SK-N-SH (cell line): ENCODE measurements at regions not wholly inside any gene's neighbourhood (a gene's known extent, or its start where the extent isn't known, plus 50 kb on each side); places are given as distances from the start of the nearest gene placed in this dataset.

ENCODE experiments used
- CTCF ChIA-PET: fragments of 300-600, 350-600 bp; formaldehyde crosslinking; extraction: SDS; loops from one replicate; lab custom pipeline; 2021; lab: Yijun Ruan, JAX
- POLR2A ChIA-PET: fragments of 350-600 bp; sonication (Branson Sonifier 250); formaldehyde crosslinking; extraction: SDS; loops from one replicate; lab custom pipeline; 2020; ENCODE audit warnings: antibody characterized with exemption, inconsistent platforms; lab: Yijun Ruan, JAX
- DNase-seq: peaks from one replicate; pipeline ENCODE4 v3.0.0; 2012
- H2AFZ ChIP-seq: fragments of 200-600 bp; sonication (generic); 2 replicates; pipeline ENCODE4 v1.8.1; 2016; ENCODE audit warnings: antibody characterized with exemption, mild to moderate bottlenecking, low read depth
- H3F3A ChIP-seq: fragments of 200-600 bp; sonication (generic); replicated peaks from 2 replicates; pipeline ENCODE3; 2016; ENCODE audit warnings: antibody characterized with exemption, mild to moderate bottlenecking; ENCODE audit not compliant: insufficient read depth
- H3K27ac ChIP-seq, 2 experiments: fragments of 200-500 bp in 1 of 2; fragments of 200-600 bp in 1 of 2; sonication (Bioruptor generic) in 1 of 2; sonication (generic), shearing (Covaris generic) in 1 of 2; 2 replicates each; pipeline versions ENCODE4 v1.5.1 to v1.6.1; 2014 to 2016; ENCODE audit warnings: low read depth in 2 of 2, inconsistent platforms in 1 of 2, low read length in 1 of 2, mild to moderate bottlenecking in 1 of 2, mixed read lengths in 1 of 2
- H3K27me3 ChIP-seq: fragments of 200-600 bp; sonication (generic), shearing (Covaris generic); 2 replicates; pipeline ENCODE4 v1.6.1; 2016; ENCODE audit warnings: mixed run types; ENCODE audit not compliant: insufficient read depth
- H3K36me3 ChIP-seq, 2 experiments: fragments of 200-500 bp in 1 of 2; fragments of 200-600 bp in 1 of 2; sonication (Bioruptor generic) in 1 of 2; sonication (generic) in 1 of 2; replicated peaks in 1 of 2; 2 replicates each; pipeline versions ENCODE3 to v1.5.1; 2014 to 2016; ENCODE audit warnings: low read length in 1 of 2, mild to moderate bottlenecking in 1 of 2; ENCODE audit not compliant: insufficient read depth in 2 of 2, control insufficient read depth in 1 of 2
- H3K4me1 ChIP-seq, 2 experiments: fragments of 200-500 bp in 1 of 2; fragments of 200-600 bp in 1 of 2; sonication (Bioruptor generic) in 1 of 2; sonication (generic), shearing (Covaris generic) in 1 of 2; 2 replicates each; pipeline versions ENCODE4 v1.5.1 to v1.6.1; 2014 to 2016; ENCODE audit warnings: low read depth in 1 of 2, low read length in 1 of 2, mixed run types in 1 of 2; ENCODE audit not compliant: insufficient read depth in 2 of 2, control insufficient read depth in 1 of 2
- H3K4me2 ChIP-seq: fragments of 200-600 bp; sonication (generic), shearing (Covaris generic); 2 replicates; pipeline ENCODE4 v1.6.1; 2017; ENCODE audit warnings: mixed run types
- H3K4me3 ChIP-seq, 2 experiments: fragments of 200-500 bp in 1 of 2; fragments of 200-600 bp in 1 of 2; sonication (Bioruptor generic) in 1 of 2; sonication (generic), shearing (Covaris generic) in 1 of 2; 2 replicates each; pipeline versions ENCODE4 v1.5.1 to v1.8.1; 2014 to 2016; ENCODE audit warnings: low read depth in 2 of 2, inconsistent platforms in 1 of 2, low read length in 1 of 2, mild to moderate bottlenecking in 1 of 2, mixed read lengths in 1 of 2, moderate library complexity in 1 of 2
- H3K79me2 ChIP-seq: fragments of 200-600 bp; sonication (generic); 2 replicates; pipeline ENCODE4 v1.8.1; 2017; ENCODE audit warnings: mild to moderate bottlenecking; ENCODE audit not compliant: insufficient read depth
- H3K9ac ChIP-seq: fragments of 200-600 bp; sonication (generic); 2 replicates; pipeline ENCODE4 v1.6.1; 2017; ENCODE audit warnings: mixed run types
- H3K9me2 ChIP-seq: fragments of 200-600 bp; sonication (generic); 2 replicates; pipeline ENCODE4 v1.6.1; 2017; ENCODE audit warnings: mixed run types
- H3K9me3 ChIP-seq: fragments of 200-600 bp; sonication (generic); 2 replicates; pipeline ENCODE4 v1.6.1; 2017; ENCODE audit warnings: mixed run types, mild to moderate bottlenecking, moderate library complexity
- H4K20me1 ChIP-seq: fragments of 200-600 bp; sonication (generic); 2 replicates; pipeline ENCODE4 v1.6.1; 2017; ENCODE audit warnings: mild to moderate bottlenecking, mixed run types; ENCODE audit not compliant: insufficient read depth
- CHD2 ChIP-seq: fragments of 150-350 bp; IDR thresholded peaks from 2 replicates; pipeline ENCODE4 v1.6.1; 2018; ENCODE audit warnings: low read length; ENCODE audit not compliant: partially characterized antibody
- CTCF ChIP-seq: fragments of 200-600 bp; sonication (generic); IDR thresholded peaks from 2 replicates; pipeline ENCODE4 v1.6.1; 2017; ENCODE audit warnings: antibody characterized with exemption, mild to moderate bottlenecking, moderate library complexity
- ELF1 ChIP-seq: IDR thresholded peaks from 2 replicates; pipeline ENCODE4 v1.4.0; 2012
- EP300 ChIP-seq, 2 experiments: IDR thresholded peaks; 2 replicates each; pipeline versions ENCODE4 v1.4.0 to v1.6.1; 2012; ENCODE audit warnings: borderline replicate concordance in 1 of 2, low read depth in 1 of 2, low read length in 1 of 2
- FOSL2 ChIP-seq: IDR thresholded peaks from 2 replicates; pipeline ENCODE4 v1.4.0; 2012; ENCODE audit warnings: low read depth, mild to moderate bottlenecking, moderate library complexity, borderline replicate concordance
- GABPA ChIP-seq: IDR thresholded peaks from 2 replicates; pipeline ENCODE4 v1.4.0; 2012; ENCODE audit warnings: low read depth, mild to moderate bottlenecking
- IRF3 ChIP-seq: fragments of 150-350 bp; IDR thresholded peaks from 2 replicates; pipeline ENCODE4 v1.6.1; 2016; ENCODE audit warnings: mild to moderate bottlenecking, low read depth, low read length
- JUND ChIP-seq: IDR thresholded peaks from 2 replicates; pipeline ENCODE4 v1.4.0; 2012
- NRF1 ChIP-seq: IDR thresholded peaks from 2 replicates; pipeline ENCODE4 v1.6.1; 2012; ENCODE audit warnings: low read depth, mild to moderate bottlenecking, low read length
- PBX3 ChIP-seq: IDR thresholded peaks from 2 replicates; pipeline ENCODE4; 2012
- RAD21 ChIP-seq: IDR thresholded peaks from 2 replicates; pipeline ENCODE4 v1.6.1; 2012; ENCODE audit warnings: mild to moderate bottlenecking, low read length
- RCOR1 ChIP-seq: fragments of 150-350 bp; IDR thresholded peaks from 2 replicates; pipeline ENCODE4 v1.6.1; 2017; ENCODE audit warnings: antibody characterized with exemption, low read length
- RXRA ChIP-seq: IDR thresholded peaks from 2 replicates; pipeline ENCODE4 v1.4.0; 2012; ENCODE audit warnings: low read depth, mild to moderate bottlenecking, borderline replicate concordance
- SMC3 ChIP-seq: IDR thresholded peaks from 2 replicates; pipeline ENCODE4 v1.6.1; 2012; ENCODE audit warnings: low read depth, low read length, improper control_type of control experiment
- TCF12 ChIP-seq: IDR thresholded peaks from 2 replicates; pipeline ENCODE4 v1.4.0; 2012
- TEAD4 ChIP-seq: IDR thresholded peaks from 2 replicates; pipeline ENCODE4 v1.4.0; 2012; ENCODE audit warnings: mild to moderate bottlenecking, borderline replicate concordance; ENCODE audit not compliant: insufficient read depth
- USF1 ChIP-seq: IDR thresholded peaks from 2 replicates; pipeline ENCODE4 v1.4.0; 2012; ENCODE audit warnings: low read depth, borderline replicate concordance
- USF2 ChIP-seq: fragments of 150-350 bp; IDR thresholded peaks from 2 replicates; pipeline ENCODE4 v1.6.1; 2017; ENCODE audit warnings: antibody characterized with exemption, low read length, low read depth, borderline replicate concordance
- YY1 ChIP-seq: IDR thresholded peaks from 2 replicates; pipeline ENCODE4 v1.4.0; 2012; ENCODE audit warnings: low read depth, mild to moderate bottlenecking
- ZBTB33 ChIP-seq: IDR thresholded peaks from 2 replicates; pipeline ENCODE4 v1.4.0; 2012; ENCODE audit warnings: low read depth, borderline replicate concordance
- WGBS: methylation state at CpG from one replicate; pipeline ENCODE4 v1.1.6; 2017; ENCODE audit warnings: low lambda C conversion rate; 5-methylcytosine and 5-hydroxymethylcytosine counted together

- TF ChIP-seq CTCF, result peak; percentile 80
- TF ChIP-seq TCF12, result no peak
- TF ChIP-seq FOSL2, result no peak
- TF ChIP-seq ELF1, result no peak
- no peak for TF ChIP-seq NRF1
- peak; percentile 13; the same call in 1 of the 2 replicates for TF ChIP-seq SMC3
- TF ChIP-seq ZBTB33, result no peak
Measured at GRCh38 chr4:177667687-177668086, 225.4 kb upstream of the AGA start (continued).

GRCh38 chr4:177671387-177671786 is 229.2 kb upstream of the AGA start:
- TF ChIP-seq USF2 (no peak), RCOR1 (no peak), JUND (no peak), TEAD4 (no peak), IRF3 (no peak), GABPA (no peak), YY1 (no peak), CHD2 (no peak), PBX3 (no peak), ZBTB33 (no peak), USF1 (no peak), CTCF (no peak), RXRA (no peak), TCF12 (no peak), RAD21 (no peak), EP300 (IDR thresholded peaks at IDR 0.05; ENCODE audit: borderline replicate concordance in 1 of 2, low read depth in 1 of 2, low read length in 1 of 2) (no peak)
- no peaks in the 10 kb centered on the region for H3K36me3 ChIP-seq
- H3K79me2 ChIP-seq, result no peaks in the 10 kb centered on the region
- no peaks in the 10 kb centered on the region for H3K9me3 ChIP-seq
- H3K27me3 ChIP-seq, result peaks cover 46% of the 10 kb centered on the region
- H3K9me2 ChIP-seq, result peaks cover 5% of the 10 kb centered on the region; the same call in 1 of the 2 replicates
- ChIA-PET CTCF (no interaction called here), POLR2A (no interaction called here)
- H3K4me2 ChIP-seq, result no peak overlapping the region
- WGBS, result 20% methylated on average over 3 of the region's 3 CpGs
- no peak overlapping the region for H3K27ac ChIP-seq
- no peaks in the 10 kb centered on the region for H4K20me1 ChIP-seq
- H2AFZ ChIP-seq, result no peak overlapping the region
- no peaks in the 10 kb centered on the region for H3K4me1 ChIP-seq
- no peak overlapping the region for H3K4me3 ChIP-seq
- no peak for DNase-seq
- no peak overlapping the region for H3K9ac ChIP-seq
- H3F3A ChIP-seq, result no peaks in the 10 kb centered on the region
